Esophagus muscularis mucosa (tissue), 4 donors: ENCODE measurements at regions not wholly inside any gene's neighbourhood (a gene's known extent, or its start where the extent isn't known, plus 50 kb on each side); places are given as distances from the start of the nearest gene placed in this dataset.

ENCODE experiments used
- DNase-seq: peaks from one replicate; pipeline ENCODE4 v3.0.0-alpha.2; 2017; ENCODE audit errors: extremely low spot score
- H3K27ac ChIP-seq, 4 donors: fragments of 200-600 bp; sonication (generic); replicated peaks in 1 of 4; 1 replicate in 3 of 4; 2 replicates in 1 of 4; pipeline ENCODE4 v1.5.1; 2016 to 2019; ENCODE audit warnings: mild to moderate bottlenecking in 1 of 4
- H3K27me3 ChIP-seq, 4 donors: fragments of 200-600 bp; sonication (generic); one replicate each; pipeline versions ENCODE4 v1.5.1 to v1.6.0; 2016 to 2019
- H3K36me3 ChIP-seq, 4 donors: fragments of 200-600 bp; sonication (generic); one replicate each; pipeline ENCODE4 v1.5.1; 2016 to 2019
- H3K4me1 ChIP-seq, 4 donors: fragments of 200-600 bp; sonication (generic); one replicate each; pipeline ENCODE4 v1.5.1; 2016 to 2019
- H3K4me3 ChIP-seq, 4 donors: fragments of 200-600 bp; sonication (generic); 1 replicate in 2 of 4; 2 replicates in 2 of 4; pipeline ENCODE4 v1.5.1; 2016 to 2019; ENCODE audit warnings: mild to moderate bottlenecking in 4 of 4, moderate library complexity in 1 of 4
- H3K9me3 ChIP-seq, 4 donors: fragments of 200-600 bp; sonication (generic); 1 replicate in 3 of 4; 2 replicates in 1 of 4; pipeline ENCODE4 v1.5.1; 2016 to 2019
- EP300 ChIP-seq: sonication (generic); formaldehyde crosslinking; IDR thresholded peaks from one replicate; pipeline ENCODE4 v1.6.1; 2017; ENCODE audit warnings: antibody characterized with exemption
- POLR2A ChIP-seq: fragments of 450-650 bp; IDR thresholded peaks from one replicate; pipeline ENCODE4 v1.6.1; 2017; ENCODE audit warnings: antibody characterized with exemption, moderate library complexity, mild to moderate bottlenecking, low read depth
- POLR2AphosphoS5 ChIP-seq, 2 donors: sonication (generic); formaldehyde crosslinking; IDR thresholded peaks; one replicate each; pipeline ENCODE4 v1.6.1; 2017; ENCODE audit warnings: antibody characterized with exemption in 2 of 2
- WGBS: methylation state at CpG from one replicate; pipeline ENCODE4 v1.1.5; 2018; 5-methylcytosine and 5-hydroxymethylcytosine counted together
- intact Hi-C: fragments of 100-400 bp; cut with DNase I; formaldehyde crosslinking; loops from one replicate; pipeline ENCODE4 v1.15.1; 2023
- TF ChIP-seq, protein P1 (sequence below), 3 experiments: fragments of 200-600 bp in 2 of 3; fragments of 450-650 bp in 1 of 3; sonication (generic) in 2 of 3; IDR thresholded peaks; one replicate each; pipeline ENCODE4 v1.5.1; 2017 to 2019; ENCODE audit warnings: antibody characterized with exemption in 3 of 3, mild to moderate bottlenecking in 2 of 3, moderate library complexity in 1 of 3

- no peak for DNase-seq
- Histone ChIP-seq H3K9me3 (peaks cover 0 to 7% (median 3%) of the 10 kb centered on the region in 4 donors), H3K27ac (no peak overlapping the region), H3K36me3 (no peaks in the 10 kb centered on the region), H3K27me3 (no peaks in the 10 kb centered on the region), H3K4me1 (no peaks in the 10 kb centered on the region), H3K4me3 (no peak overlapping the region)
- 100% methylated on average over 1 of the region's 1 CpG for WGBS
- no peak for TF ChIP-seq POLR2AphosphoS5 (IDR thresholded peaks at IDR 0.05)
- TF ChIP-seq, protein P1, sequence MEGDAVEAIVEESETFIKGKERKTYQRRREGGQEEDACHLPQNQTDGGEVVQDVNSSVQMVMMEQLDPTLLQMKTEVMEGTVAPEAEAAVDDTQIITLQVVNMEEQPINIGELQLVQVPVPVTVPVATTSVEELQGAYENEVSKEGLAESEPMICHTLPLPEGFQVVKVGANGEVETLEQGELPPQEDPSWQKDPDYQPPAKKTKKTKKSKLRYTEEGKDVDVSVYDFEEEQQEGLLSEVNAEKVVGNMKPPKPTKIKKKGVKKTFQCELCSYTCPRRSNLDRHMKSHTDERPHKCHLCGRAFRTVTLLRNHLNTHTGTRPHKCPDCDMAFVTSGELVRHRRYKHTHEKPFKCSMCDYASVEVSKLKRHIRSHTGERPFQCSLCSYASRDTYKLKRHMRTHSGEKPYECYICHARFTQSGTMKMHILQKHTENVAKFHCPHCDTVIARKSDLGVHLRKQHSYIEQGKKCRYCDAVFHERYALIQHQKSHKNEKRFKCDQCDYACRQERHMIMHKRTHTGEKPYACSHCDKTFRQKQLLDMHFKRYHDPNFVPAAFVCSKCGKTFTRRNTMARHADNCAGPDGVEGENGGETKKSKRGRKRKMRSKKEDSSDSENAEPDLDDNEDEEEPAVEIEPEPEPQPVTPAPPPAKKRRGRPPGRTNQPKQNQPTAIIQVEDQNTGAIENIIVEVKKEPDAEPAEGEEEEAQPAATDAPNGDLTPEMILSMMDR (IDR thresholded peaks at IDR 0.05) = no peak
- TF ChIP-seq POLR2A = no peak
- TF ChIP-seq EP300 = no peak
- intact Hi-C loops = no loop called here
Measured at GRCh38 chr17:69972251-69972650, 102.8 kb upstream of the KCNJ16 start.

DNA sequence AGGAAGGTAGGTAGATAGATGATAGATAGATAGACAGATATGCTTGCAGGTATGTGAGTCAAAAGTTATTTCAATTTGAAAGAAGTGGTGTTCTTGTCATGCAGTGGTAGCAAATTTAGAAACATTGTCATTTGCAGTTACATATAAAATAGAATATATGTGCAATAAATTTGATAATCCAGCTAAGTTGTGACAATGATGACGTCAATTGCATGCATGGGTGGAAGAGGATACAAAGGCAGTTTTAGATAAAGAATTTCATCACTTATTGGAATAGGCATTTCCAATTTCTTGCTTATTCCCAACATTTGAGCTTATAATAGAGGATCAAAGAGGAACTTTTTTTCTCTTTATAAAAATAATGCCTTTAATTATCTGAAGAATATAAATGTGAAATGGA is 99.2 kb upstream of the KCNJ16 start:
- H3K27ac ChIP-seq = no peak overlapping the region
- intact Hi-C loops = no loop called here
- H3K36me3 ChIP-seq = no peaks in the 10 kb centered on the region
- DNase-seq = no peak
- H3K27me3 ChIP-seq = no peaks in the 10 kb centered on the region
- H3K4me1 ChIP-seq = no peaks in the 10 kb centered on the region
- TF ChIP-seq POLR2A (no peak), EP300 (no peak), POLR2AphosphoS5 (IDR thresholded peaks at IDR 0.05) (no peak)
- TF ChIP-seq, protein P1 (IDR thresholded peaks at IDR 0.05) = no peak
- WGBS = 94% methylated on average over 1 of the region's 1 CpG
- H3K4me3 ChIP-seq = no peak overlapping the region
- peaks cover 0 to 7% (median 3%) of the 10 kb centered on the region in 4 donors for H3K9me3 ChIP-seq

- no peak for DNase-seq
Measured at GRCh38 chr17:69978056-69978646, 96.9 kb upstream of the KCNJ16 start.

GRCh38 chr17:69981441-69981840 is 93.6 kb upstream of the KCNJ16 start:
- DNase-seq = no peak
- H3K9me3 ChIP-seq = no peaks in the 10 kb centered on the region
- no peaks in the 10 kb centered on the region for H3K4me1 ChIP-seq
- H3K4me3 ChIP-seq = no peak overlapping the region
- H3K27me3 ChIP-seq = no peaks in the 10 kb centered on the region
- TF ChIP-seq POLR2A (no peak), POLR2AphosphoS5 (IDR thresholded peaks at IDR 0.05) (no peak), EP300 (no peak)
- TF ChIP-seq, protein P1 (IDR thresholded peaks at IDR 0.05) = no peak
- intact Hi-C loops = no loop called here
- WGBS = 77% methylated on average over 5 of the region's 5 CpGs
- H3K27ac ChIP-seq = no peak overlapping the region
- H3K36me3 ChIP-seq = no peaks in the 10 kb centered on the region

More at GRCh38 chr17:69978056-69978646, 96.9 kb upstream of the KCNJ16 start:
- no peaks in the 10 kb centered on the region for H3K4me1 ChIP-seq
- no peak overlapping the region for H3K27ac ChIP-seq
- peaks cover 0 to 7% (median 3%) of the 10 kb centered on the region in 4 donors for H3K9me3 ChIP-seq
- intact Hi-C loops = no loop called here
- no peaks in the 10 kb centered on the region for H3K27me3 ChIP-seq
- 93% methylated on average over 1 of the region's 1 CpG for WGBS
- TF ChIP-seq POLR2A (no peak), POLR2AphosphoS5 (IDR thresholded peaks at IDR 0.05) (no peak), EP300 (no peak)
- TF ChIP-seq, protein P1 (IDR thresholded peaks at IDR 0.05) = no peak
- no peaks in the 10 kb centered on the region for H3K36me3 ChIP-seq
- H3K4me3 ChIP-seq = no peak overlapping the region

DNA sequence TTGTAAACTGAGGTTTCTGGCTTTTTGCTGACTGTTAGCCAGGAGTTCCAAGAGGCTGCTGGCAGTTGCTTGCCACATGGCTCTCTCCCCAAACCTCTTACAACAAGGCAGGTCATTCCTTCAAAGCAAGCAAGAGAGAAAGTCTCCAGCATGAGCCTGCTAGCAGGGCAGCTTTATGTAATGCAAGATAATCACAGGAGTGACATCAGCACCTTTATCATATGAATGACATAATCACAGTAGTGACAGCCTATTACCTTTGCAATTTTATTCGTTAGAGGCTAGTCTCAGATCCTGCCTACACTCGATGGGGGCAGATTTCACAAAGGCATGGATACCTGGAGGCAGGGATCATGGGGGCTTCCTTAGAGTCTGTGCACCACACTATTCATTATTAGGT is 79.5 kb upstream of the KCNJ16 start:
- intact Hi-C loops = no loop called here
- H3K36me3 ChIP-seq = no peaks in the 10 kb centered on the region
- no peak overlapping the region for H3K27ac ChIP-seq
- peaks cover 0 to 16% (median 6%) of the 10 kb centered on the region in 4 donors for H3K4me1 ChIP-seq
- H3K27me3 ChIP-seq = no peaks in the 10 kb centered on the region
- H3K4me3 ChIP-seq = no peak overlapping the region
- no peak for DNase-seq
- WGBS = 67% methylated on average over 2 of the region's 2 CpGs
- TF ChIP-seq POLR2A = no peak
- TF ChIP-seq EP300 = no peak
- TF ChIP-seq POLR2AphosphoS5 (IDR thresholded peaks at IDR 0.05) = no peak
- TF ChIP-seq, protein P1 (IDR thresholded peaks at IDR 0.05) = no peak
- H3K9me3 ChIP-seq = no peaks in the 10 kb centered on the region
